AG04449 (cell line): ENCODE measurements at regions not wholly inside any gene's neighbourhood (a gene's known extent, or its start where the extent isn't known, plus 50 kb on each side); places are given as distances from the start of the nearest gene placed in this dataset.

ENCODE experiments used
- CTCF ChIA-PET: fragments of 350-600 bp; formaldehyde crosslinking; extraction: SDS; loops from one replicate; lab custom pipeline; 2021; ENCODE audit warnings: antibody characterized with exemption; lab: Yijun Ruan, JAX
- POLR2A ChIA-PET: fragments of 400-600, 350-600 bp; formaldehyde crosslinking; extraction: SDS; loops from one replicate; lab custom pipeline; 2020; ENCODE audit warnings: antibody characterized with exemption, inconsistent platforms; lab: Yijun Ruan, JAX
- DNase-seq: peaks from one replicate; pipeline ENCODE4 v3.0.0-alpha.2; 2010; ENCODE audit warnings: low read depth, low spot score
- H3K4me3 ChIP-seq: 2 replicates; pipeline ENCODE4 v1.5.1; 2011; ENCODE audit warnings: low read depth, mild to moderate bottlenecking, control low read depth, low read length
- CTCF ChIP-seq: IDR thresholded peaks from one replicate; pipeline ENCODE4 v1.5.1; 2011; ENCODE audit warnings: mild to moderate bottlenecking, moderate library complexity, low read length, control low read depth, inconsistent platforms; ENCODE audit not compliant: insufficient read depth; ENCODE audit errors: missing control alignments

GRCh38 chr4:66569228-66569627, 898.9 kb upstream of the EPHA5 start:
- ChIA-PET CTCF (no interaction called here), POLR2A (no interaction called here)
- no peak overlapping the region for H3K4me3 ChIP-seq
- no peak for DNase-seq
- TF ChIP-seq CTCF = no peak

GRCh38 chr4:66568431-66568830, 898.1 kb upstream of the EPHA5 start:
- TF ChIP-seq CTCF = no peak
- POLR2A ChIA-PET = no interaction called here
- CTCF ChIA-PET = no interaction called here

GRCh38 chr4:66568001-66568400, 897.7 kb upstream of the EPHA5 start:
- DNase-seq = no peak
- ChIA-PET POLR2A (no interaction called here), CTCF (no interaction called here)
- TF ChIP-seq CTCF = no peak
- H3K4me3 ChIP-seq = no peak overlapping the region

More at GRCh38 chr4:66568431-66568830, 898.1 kb upstream of the EPHA5 start:
- DNase-seq = no peak
- no peak overlapping the region for H3K4me3 ChIP-seq

GRCh38 chr4:66567551-66567950, 897.3 kb upstream of the EPHA5 start:
- ChIA-PET POLR2A (no interaction called here), CTCF (no interaction called here)
- no peak for TF ChIP-seq CTCF
- DNase-seq = no peak
- H3K4me3 ChIP-seq = no peak overlapping the region

GRCh38 chr4:66565801-66566200, 895.5 kb upstream of the EPHA5 start:
- ChIA-PET POLR2A (no interaction called here), CTCF (no interaction called here)
- TF ChIP-seq CTCF = no peak

GRCh38 chr4:66564901-66565651, 894.8 kb upstream of the EPHA5 start:
- DNase-seq = no peak
- no peak overlapping the region for H3K4me3 ChIP-seq
- POLR2A ChIA-PET = no interaction called here

More at GRCh38 chr4:66565801-66566200, 895.5 kb upstream of the EPHA5 start:
- DNase-seq = no peak
- no peak overlapping the region for H3K4me3 ChIP-seq

More at GRCh38 chr4:66564901-66565651, 894.8 kb upstream of the EPHA5 start:
- CTCF ChIA-PET = no interaction called here
- TF ChIP-seq CTCF = no peak
